ENCODE measurements at regions not wholly inside any gene's neighbourhood (a gene's known extent, or its start where the extent isn't known, plus 50 kb on each side); places are given as distances from the start of the nearest gene placed in this dataset.

- intact Hi-C loops (cut with DNase I) = loop anchor here (10.0 kb wide), 1 partner anchor 128 kb away; no protein-coding TSS in a partner anchor
- peak; percentile 62 for TF ChIP-seq CTCF (IDR thresholded peaks at IDR 0.05)
- H3K27ac ChIP-seq = no peak overlapping the region
- H3K4me1 ChIP-seq = no peaks in the 10 kb centered on the region
- no peak overlapping the region for H3K4me3 ChIP-seq
- ATAC-seq (no peak), DNase-seq (peak; percentile 41)
- no peaks in the 10 kb centered on the region for H3K27me3 ChIP-seq (ENCODE audit: low read depth)
- no peaks in the 10 kb centered on the region for H3K36me3 ChIP-seq
- H3K9me3 ChIP-seq = no peaks in the 10 kb centered on the region
Measured at GRCh38 chrX:13506574-13506973, 62.8 kb upstream of the EGFL6 start.

GRCh38 chrX:13502590-13502989 lies 66.8 kb upstream of the EGFL6 start:
- Histone ChIP-seq H3K4me1 (no peaks in the 10 kb centered on the region), H3K4me3 (no peak overlapping the region), H3K9me3 (no peaks in the 10 kb centered on the region), H3K27ac (no peak overlapping the region), H3K36me3 (no peaks in the 10 kb centered on the region), H3K27me3 (ENCODE audit: low read depth) (no peaks in the 10 kb centered on the region)
- ATAC-seq (no peak), DNase-seq (no peak)
- TF ChIP-seq CTCF (IDR thresholded peaks at IDR 0.05) = no peak
- intact Hi-C loops (cut with DNase I) = loop anchor here (10.0 kb wide), 1 partner anchor 132 kb away; no protein-coding TSS in a partner anchor

- H3K4me3 ChIP-seq = no peak overlapping the region
- no peaks in the 10 kb centered on the region for H3K9me3 ChIP-seq
- ATAC-seq = no peak
- H3K4me1 ChIP-seq = no peaks in the 10 kb centered on the region
- H3K36me3 ChIP-seq = no peaks in the 10 kb centered on the region
- intact Hi-C loops (cut with DNase I) = loop anchor here (10.0 kb wide), 1 partner anchor 135 kb away; no protein-coding TSS in a partner anchor
- no peaks in the 10 kb centered on the region for H3K27me3 ChIP-seq (ENCODE audit: low read depth)
- H3K27ac ChIP-seq = no peak overlapping the region
- no peak for TF ChIP-seq CTCF (IDR thresholded peaks at IDR 0.05)
- DNase-seq = no peak
Measured at GRCh38 chrX:13499736-13500135, 69.7 kb upstream of the EGFL6 start.

GRCh38 chrX:13498238-13498637 lies 71.2 kb upstream of the EGFL6 start:
- DNase-seq (no peak), ATAC-seq (no peak)
- Histone ChIP-seq H3K27ac (no peak overlapping the region), H3K36me3 (no peaks in the 10 kb centered on the region), H3K4me3 (no peak overlapping the region), H3K27me3 (ENCODE audit: low read depth) (no peaks in the 10 kb centered on the region), H3K9me3 (no peaks in the 10 kb centered on the region), H3K4me1 (no peaks in the 10 kb centered on the region)
- intact Hi-C loops (cut with DNase I) = no loop called here
- TF ChIP-seq CTCF (IDR thresholded peaks at IDR 0.05) = no peak

- no peaks in the 10 kb centered on the region for H3K9me3 ChIP-seq
- no peak for ATAC-seq
Measured at GRCh38 chrX:13495232-13495631, 74.2 kb upstream of the EGFL6 start.

More at GRCh38 chrX:13495232-13495631, 74.2 kb upstream of the EGFL6 start:
- no peaks in the 10 kb centered on the region for H3K27me3 ChIP-seq (ENCODE audit: low read depth)
- no peak for DNase-seq
- H3K36me3 ChIP-seq = no peaks in the 10 kb centered on the region
- no peaks in the 10 kb centered on the region for H3K4me1 ChIP-seq
- no peak overlapping the region for H3K27ac ChIP-seq
- intact Hi-C loops (cut with DNase I) = no loop called here
- no peak for TF ChIP-seq CTCF (IDR thresholded peaks at IDR 0.05)
- H3K4me3 ChIP-seq = no peak overlapping the region
